Astrocyte (in vitro differentiated cells and primary cell): ENCODE measurements at regions not wholly inside any gene's neighbourhood (a gene's known extent, or its start where the extent isn't known, plus 50 kb on each side); places are given as distances from the start of the nearest gene placed in this dataset.

Experiments used
- DNase-seq: peaks from one replicate; pipeline ENCODE4 v3.0.0-alpha.2; 2010; ENCODE audit warnings: low read depth
- FAIRE-seq: peaks from 2 replicates; lab custom pipeline; 2011; peaks lifted over from hg19 to GRCh38; lab: Jason Lieb, UNC
- H2AFZ ChIP-seq: 2 replicates; pipeline ENCODE4 v1.6.0; 2012; ENCODE audit warnings: low read depth, low read length, inconsistent platforms
- H3K27ac ChIP-seq: 2 replicates; pipeline ENCODE4 v1.5.1; 2011; ENCODE audit warnings: low read depth, low read length, inconsistent platforms
- H3K27me3 ChIP-seq: 2 replicates; pipeline ENCODE4 v1.6.0; 2011; ENCODE audit warnings: low read length, inconsistent platforms; ENCODE audit not compliant: insufficient read depth
- H3K36me3 ChIP-seq: 2 replicates; pipeline ENCODE4 v1.5.1; 2011; ENCODE audit warnings: low read length, inconsistent platforms; ENCODE audit not compliant: insufficient read depth
- H3K4me1 ChIP-seq: 2 replicates; pipeline ENCODE4 v1.5.1; 2011; ENCODE audit warnings: low read length, inconsistent platforms; ENCODE audit not compliant: insufficient read depth
- H3K4me2 ChIP-seq: 2 replicates; pipeline ENCODE4 v1.6.0; 2012; ENCODE audit warnings: low read length, inconsistent platforms
- H3K4me3 ChIP-seq: 2 replicates; pipeline ENCODE4 v1.5.1; 2011; ENCODE audit warnings: low read depth, mild to moderate bottlenecking, low read length, inconsistent platforms; ENCODE audit not compliant: insufficient read depth
- H3K79me2 ChIP-seq: 2 replicates; pipeline ENCODE4 v1.6.0; 2012; ENCODE audit warnings: mild to moderate bottlenecking, low read length, inconsistent platforms; ENCODE audit not compliant: insufficient read depth
- H3K9ac ChIP-seq: 2 replicates; pipeline ENCODE4 v1.6.0; 2012; ENCODE audit warnings: mild to moderate bottlenecking, low read length, inconsistent platforms
- H3K9me3 ChIP-seq: 2 replicates; pipeline ENCODE4 v1.5.1; 2012; ENCODE audit warnings: low read depth, mild to moderate bottlenecking, low read length, inconsistent platforms; ENCODE audit not compliant: insufficient read depth
- H4K20me1 ChIP-seq: 2 replicates; pipeline ENCODE4 v1.6.0; 2012; ENCODE audit warnings: low read length, inconsistent platforms; ENCODE audit not compliant: insufficient read depth
- H3K27ac Mint-ChIP-seq: one replicate; pipeline ENCODE4 v1.8.0; 2021; ENCODE audit warnings: mild to moderate bottlenecking, mixed read lengths; ENCODE audit not compliant: unreplicated experiment
- H3K27me3 Mint-ChIP-seq: one replicate; pipeline ENCODE4 v1.8.0; 2021; ENCODE audit warnings: low read depth, mixed read lengths; ENCODE audit not compliant: unreplicated experiment
- H3K36me3 Mint-ChIP-seq: one replicate; pipeline ENCODE4 v1.8.0; 2021; ENCODE audit warnings: low read depth, mixed read lengths; ENCODE audit not compliant: unreplicated experiment
- H3K4me1 Mint-ChIP-seq: one replicate; pipeline ENCODE4 v1.8.0; 2021; ENCODE audit warnings: low read depth, mixed read lengths; ENCODE audit not compliant: unreplicated experiment
- H3K4me3 Mint-ChIP-seq: one replicate; pipeline ENCODE4 v1.8.0; 2021; ENCODE audit warnings: mild to moderate bottlenecking, moderate library complexity, mixed read lengths; ENCODE audit not compliant: unreplicated experiment
- H3K9me3 Mint-ChIP-seq: one replicate; pipeline ENCODE4 v1.8.0; 2021; ENCODE audit warnings: mild to moderate bottlenecking, mixed read lengths; ENCODE audit not compliant: unreplicated experiment
- CTCF ChIP-seq: IDR thresholded peaks from 2 replicates; pipeline ENCODE4 v1.5.1; 2011; ENCODE audit warnings: low read depth, mild to moderate bottlenecking, inconsistent platforms, low read length, moderate library complexity; ENCODE audit not compliant: insufficient read depth
- EZH2 ChIP-seq: IDR thresholded peaks from 2 replicates; pipeline ENCODE4 v1.6.1; 2012; ENCODE audit warnings: mild to moderate bottlenecking, low read length, inconsistent platforms; ENCODE audit not compliant: insufficient read depth

GRCh38 chr2:144333143-144333555 lies 186.8 kb downstream of the ZEB2 start:
- H3K27ac ChIP-seq: no peak overlapping the region
- H3K79me2 ChIP-seq: peaks cover 18% of the 10 kb centered on the region
- peak overlapping the region; percentile 66 for H3K4me3 ChIP-seq
- peak overlapping the region; percentile 88 for H3K4me3 Mint-ChIP-seq
- peak overlapping the region; percentile 97 for H3K4me2 ChIP-seq
- peak overlapping the region; percentile 89 for H3K9ac ChIP-seq
- peak overlapping the region; percentile 89 for H3K27ac Mint-ChIP-seq
- H3K36me3 Mint-ChIP-seq: no peaks in the 10 kb centered on the region
- H3K4me1 Mint-ChIP-seq: peaks cover 19% of the 10 kb centered on the region
- TF ChIP-seq EZH2 (no peak), CTCF (no peak)
- H3K36me3 ChIP-seq: no peaks in the 10 kb centered on the region
- H3K9me3 ChIP-seq: no peaks in the 10 kb centered on the region
- DNase-seq (no peak), FAIRE-seq (no peak)
- peak overlapping the region; percentile 90 for H2AFZ ChIP-seq
- peaks cover 4% of the 10 kb centered on the region for H3K4me1 ChIP-seq
- no peaks in the 10 kb centered on the region for H3K27me3 ChIP-seq
- H3K9me3 Mint-ChIP-seq: no peaks in the 10 kb centered on the region
- no peaks in the 10 kb centered on the region for H3K27me3 Mint-ChIP-seq
- no peaks in the 10 kb centered on the region for H4K20me1 ChIP-seq

GRCh38 chr2:144332356-144333142 lies 187.4 kb downstream of the ZEB2 start:
- H4K20me1 ChIP-seq: no peaks in the 10 kb centered on the region
- no peaks in the 10 kb centered on the region for H3K36me3 ChIP-seq
- H3K4me3 ChIP-seq: peak overlapping the region; percentile 80
- peaks cover 18% of the 10 kb centered on the region for H3K79me2 ChIP-seq
- H3K27ac ChIP-seq: peak overlapping the region; percentile 76
- peaks cover 19% of the 10 kb centered on the region for H3K4me1 Mint-ChIP-seq
- no peaks in the 10 kb centered on the region for H3K27me3 Mint-ChIP-seq
- FAIRE-seq (no peak), DNase-seq (peak; percentile 69)
- H3K9me3 Mint-ChIP-seq: no peaks in the 10 kb centered on the region
- no peak for TF ChIP-seq EZH2
- no peak for TF ChIP-seq CTCF
- peak overlapping the region; percentile 88 for H3K4me3 Mint-ChIP-seq
- H2AFZ ChIP-seq: peak overlapping the region; percentile 90
- H3K36me3 Mint-ChIP-seq: peaks cover 1% of the 10 kb centered on the region
- H3K9me3 ChIP-seq: no peaks in the 10 kb centered on the region
- peak overlapping the region; percentile 89 for H3K9ac ChIP-seq
- peak overlapping the region; percentile 89 for H3K27ac Mint-ChIP-seq
- no peaks in the 10 kb centered on the region for H3K27me3 ChIP-seq
- H3K4me1 ChIP-seq: peaks cover 4% of the 10 kb centered on the region
- H3K4me2 ChIP-seq: peak overlapping the region; percentile 97
